ENCODE measurements at regions not wholly inside any gene's neighbourhood (a gene's known extent, or its start where the extent isn't known, plus 50 kb on each side); places are given as distances from the start of the nearest gene placed in this dataset.

GRCh38 chr13:40016953-40017660 lies 361.6 kb downstream of the COG6 start:
- no peak overlapping the region for H3K4me3 ChIP-seq (ENCODE audit: low read depth, low read length)
- no peak for TF ChIP-seq CTCF (IDR thresholded peaks at IDR 0.05; ENCODE audit: insufficient read depth, low read length, missing control alignments)
- DNase-seq (ENCODE audit: low read depth, low spot score), result no peak
- CTCF ChIA-PET, result no interaction called here
- POLR2A ChIA-PET, result no interaction called here

- ChIA-PET POLR2A (no interaction called here), CTCF (no interaction called here)
- TF ChIP-seq CTCF (IDR thresholded peaks at IDR 0.05; ENCODE audit: insufficient read depth, low read length, missing control alignments), result no peak
- DNase-seq (ENCODE audit: low read depth, low spot score), result no peak
- no peak overlapping the region for H3K4me3 ChIP-seq (ENCODE audit: low read depth, low read length)
These were observed 362.3 kb downstream of the COG6 start for GRCh38 chr13:40017662-40018262.

GRCh38 chr13:40023595-40024203 lies 368.2 kb downstream of the COG6 start:
- H3K4me3 ChIP-seq (ENCODE audit: low read depth, low read length), result no peak overlapping the region
- ChIA-PET POLR2A (no interaction called here), CTCF (no interaction called here)
- no peak for TF ChIP-seq CTCF (IDR thresholded peaks at IDR 0.05; ENCODE audit: insufficient read depth, low read length, missing control alignments)
- DNase-seq (ENCODE audit: low read depth, low spot score), result no peak

- ChIA-PET CTCF (no interaction called here), POLR2A (no interaction called here)
- no peak overlapping the region for H3K4me3 ChIP-seq (ENCODE audit: low read depth, low read length)
- no peak for TF ChIP-seq CTCF (IDR thresholded peaks at IDR 0.05; ENCODE audit: insufficient read depth, low read length, missing control alignments)
- DNase-seq (ENCODE audit: low read depth, low spot score), result no peak
These were observed 368.9 kb downstream of the COG6 start for GRCh38 chr13:40024204-40024966.

- DNase-seq (ENCODE audit: low read depth, low spot score), result no peak
- ChIA-PET POLR2A (no interaction called here), CTCF (no interaction called here)
- no peak for TF ChIP-seq CTCF (IDR thresholded peaks at IDR 0.05; ENCODE audit: insufficient read depth, low read length, missing control alignments)
- H3K4me3 ChIP-seq (ENCODE audit: low read depth, low read length), result no peak overlapping the region
These were observed 369.7 kb downstream of the COG6 start for GRCh38 chr13:40024967-40025714.
